HepG2 (cell line): ENCODE measurements at regions not wholly inside any gene's neighbourhood (a gene's known extent, or its start where the extent isn't known, plus 50 kb on each side); places are given as distances from the start of the nearest gene placed in this dataset.

Experiments
- ATAC-seq: fragments of 200-7000 bp; cut with Tn5 transposase; 3 replicates; pipeline ENCODE4 v1.9.1; 2020; ENCODE audit warnings: mild to moderate bottlenecking, moderate library complexity
- BruUV-seq: library from RNA; stranded (reverse); fragments of 400-500 nt; replicated peaks from 2 replicates; lab custom pipeline; 2021; lab: Mats Ljungman, UMichigan
- CTCF ChIA-PET: fragments of 300-600 bp; formaldehyde crosslinking; extraction: SDS; loops from one replicate; lab custom pipeline; 2021; ENCODE audit warnings: low total read pairs, inconsistent platforms, low intra/inter-chr PET ratio; lab: Yijun Ruan, JAX
- POLR2A ChIA-PET: fragments of 350-600 bp; sonication (Branson Sonifier 250); formaldehyde crosslinking; loops from one replicate; lab custom pipeline; 2020; ENCODE audit warnings: antibody characterized with exemption, inconsistent platforms; lab: Yijun Ruan, JAX
- DNase-seq: peaks from one replicate; pipeline ENCODE4 v3.0.0-alpha.2; 2015; ENCODE audit warnings: low spot score
- FAIRE-seq: peaks from 3 replicates; lab custom pipeline; 2011; peaks lifted over from hg19 to GRCh38; lab: Jason Lieb, UNC
- H2AFZ ChIP-seq: one replicate; pipeline ENCODE4 v1.6.1; 2011; ENCODE audit warnings: low read length, inconsistent platforms
- H3K27ac ChIP-seq: fragments of 300-600 bp; 3 replicates; pipeline ENCODE4 v1.8.0; 2011; ENCODE audit warnings: mixed run types, mild to moderate bottlenecking, mixed read lengths, low read length, inconsistent platforms; ENCODE audit not compliant: insufficient read depth; ENCODE audit errors: extremely low read length
- H3K27me3 ChIP-seq, 2 experiments: fragments of 200-600 bp in 1 of 2; 2 replicates in 1 of 2; 3 replicates in 1 of 2; pipeline versions ENCODE4 v1.6.0 to v1.8.0; 2011; ENCODE audit warnings: low read length in 2 of 2, mild to moderate bottlenecking in 2 of 2, moderate library complexity in 2 of 2, inconsistent platforms in 1 of 2; ENCODE audit not compliant: insufficient read depth in 2 of 2, control insufficient read depth in 1 of 2
- H3K36me3 ChIP-seq, 2 experiments: fragments of 200-600 bp in 1 of 2; replicated peaks in 1 of 2; 2 replicates in 1 of 2; 3 replicates in 1 of 2; pipeline versions ENCODE4 v1.5.1 to v1.8.0; 2011; ENCODE audit warnings: low read length in 2 of 2, inconsistent platforms in 1 of 2; ENCODE audit not compliant: insufficient read depth in 2 of 2, control insufficient read depth in 1 of 2
- H3K4me1 ChIP-seq: 2 replicates; pipeline ENCODE4 v1.5.1; 2012; ENCODE audit warnings: low read length, inconsistent platforms; ENCODE audit not compliant: insufficient read depth
- H3K4me2 ChIP-seq: 2 replicates; pipeline ENCODE4 v1.6.0; 2011; ENCODE audit warnings: low read depth, low read length, inconsistent platforms
- H3K4me3 ChIP-seq, 3 experiments: fragments of 200-600 bp in 1 of 3; sonication (generic), shearing (Covaris generic) in 1 of 3; replicated peaks in 1 of 3; 2 replicates each; pipeline ENCODE4 v1.5.1; 2011 to 2016; ENCODE audit warnings: low read length in 3 of 3, inconsistent platforms in 2 of 3, low read depth in 2 of 3, mild to moderate bottlenecking in 2 of 3, control low read depth in 1 of 3, mixed read lengths in 1 of 3; ENCODE audit not compliant: insufficient read depth in 1 of 3
- H3K79me2 ChIP-seq: one replicate; pipeline ENCODE4 v1.6.1; 2011; ENCODE audit warnings: low read length, inconsistent platforms; ENCODE audit not compliant: insufficient read depth
- H3K9ac ChIP-seq: 2 replicates; pipeline ENCODE4 v1.6.0; 2011; ENCODE audit warnings: mild to moderate bottlenecking, low read depth, low read length, inconsistent platforms; ENCODE audit not compliant: insufficient read depth
- H3K9me3 ChIP-seq: 2 replicates; pipeline ENCODE4 v1.5.1; 2012; ENCODE audit warnings: mild to moderate bottlenecking, low read length
- H4K20me1 ChIP-seq: 2 replicates; pipeline ENCODE4 v1.6.0; 2011; ENCODE audit warnings: inconsistent platforms, mild to moderate bottlenecking, low read length, moderate library complexity; ENCODE audit not compliant: insufficient read depth
- EED ChIP-seq: sonication (generic); formaldehyde crosslinking; IDR thresholded peaks from 2 replicates; pipeline ENCODE4 v1.5.0; 2020; ENCODE audit warnings: mild to moderate bottlenecking, missing genetic modification reagents
- ELF3 ChIP-seq: IDR thresholded peaks from 2 replicates; pipeline ENCODE4 v1.6.1; 2016; ENCODE audit warnings: missing genetic modification reagents, missing compliant biosample characterization
- FOXK1 ChIP-seq: sonication (generic); formaldehyde crosslinking; IDR thresholded peaks from 2 replicates; pipeline ENCODE4 v1.4.0; 2020; ENCODE audit warnings: low read depth, missing genetic modification reagents, borderline replicate concordance
- HHEX ChIP-seq: IDR thresholded peaks from 2 replicates; pipeline ENCODE4 v1.6.1; 2016; ENCODE audit warnings: control low read depth
- NCOA2 ChIP-seq: sonication (generic); formaldehyde crosslinking; IDR thresholded peaks from 2 replicates; pipeline ENCODE4 v1.8.0; 2022; ENCODE audit warnings: inconsistent platforms
- SOX13 ChIP-seq, 3 experiments: fragments of 450-650 bp in 1 of 3; sonication (generic) in 1 of 3; formaldehyde crosslinking in 1 of 3; IDR thresholded peaks in 2 of 3; conservative IDR thresholded peaks in 1 of 3; 2 replicates each; pipeline versions ENCODE4 v1.5.0 to v1.6.1; 2016 to 2020; ENCODE audit warnings: antibody characterized with exemption in 1 of 3, mild to moderate bottlenecking in 1 of 3, missing compliant biosample characterization in 1 of 3, missing genetic modification reagents in 1 of 3, moderate library complexity in 1 of 3
- ZFP36 ChIP-seq: fragments of 150-350 bp; IDR thresholded peaks from 2 replicates; pipeline ENCODE4 v1.6.1; 2018; ENCODE audit warnings: borderline replicate concordance, low read length, low read depth; ENCODE audit not compliant: partially characterized antibody
- ZMYM4 ChIP-seq: sonication (generic); formaldehyde crosslinking; IDR thresholded peaks from 2 replicates; pipeline ENCODE4 v1.8.1; 2023; ENCODE audit warnings: mild to moderate bottlenecking, missing genetic modification reagents
- WGBS: methylation state at CpG from one replicate; pipeline ENCODE4 v1.1.6; 2017; ENCODE audit warnings: low lambda C conversion rate; 5-methylcytosine and 5-hydroxymethylcytosine counted together
- in situ Hi-C: cut with HindIII; loops from 2 replicates; pipeline ENCODE4 v1.10.0; 2017; ENCODE audit warnings: low pct_unique_long_range_greater_than_20kb; ENCODE audit not compliant: extremely low pct_ligation_motif_present
- intact Hi-C: fragments of 100-400 bp; cut with micrococcal nuclease; formaldehyde crosslinking; loops from one replicate; pipeline ENCODE4 v1.10.0; 2022; ENCODE audit not compliant: unreplicated experiment
- TF ChIP-seq, protein P1 (sequence below): sonication (generic); formaldehyde crosslinking; IDR thresholded peaks from 2 replicates; pipeline ENCODE4 v1.5.1; 2020; ENCODE audit warnings: mild to moderate bottlenecking, missing genetic modification reagents, borderline replicate concordance
- TF ChIP-seq, protein P2 (sequence below): sonication (generic); formaldehyde crosslinking; IDR thresholded peaks from 2 replicates; pipeline ENCODE4 v1.5.0; 2020; ENCODE audit warnings: mild to moderate bottlenecking, missing genetic modification reagents
- TF ChIP-seq, protein P3 (sequence below): sonication (generic); formaldehyde crosslinking; IDR thresholded peaks from 2 replicates; pipeline ENCODE4 v1.8.1; 2023; ENCODE audit warnings: mild to moderate bottlenecking, missing genetic modification reagents
- TF ChIP-seq, protein P4 (sequence below): sonication (generic); formaldehyde crosslinking; IDR thresholded peaks from 2 replicates; pipeline ENCODE4 v1.9.0; 2021; ENCODE audit warnings: missing genetic modification reagents, mild to moderate bottlenecking, borderline replicate concordance

DNA sequence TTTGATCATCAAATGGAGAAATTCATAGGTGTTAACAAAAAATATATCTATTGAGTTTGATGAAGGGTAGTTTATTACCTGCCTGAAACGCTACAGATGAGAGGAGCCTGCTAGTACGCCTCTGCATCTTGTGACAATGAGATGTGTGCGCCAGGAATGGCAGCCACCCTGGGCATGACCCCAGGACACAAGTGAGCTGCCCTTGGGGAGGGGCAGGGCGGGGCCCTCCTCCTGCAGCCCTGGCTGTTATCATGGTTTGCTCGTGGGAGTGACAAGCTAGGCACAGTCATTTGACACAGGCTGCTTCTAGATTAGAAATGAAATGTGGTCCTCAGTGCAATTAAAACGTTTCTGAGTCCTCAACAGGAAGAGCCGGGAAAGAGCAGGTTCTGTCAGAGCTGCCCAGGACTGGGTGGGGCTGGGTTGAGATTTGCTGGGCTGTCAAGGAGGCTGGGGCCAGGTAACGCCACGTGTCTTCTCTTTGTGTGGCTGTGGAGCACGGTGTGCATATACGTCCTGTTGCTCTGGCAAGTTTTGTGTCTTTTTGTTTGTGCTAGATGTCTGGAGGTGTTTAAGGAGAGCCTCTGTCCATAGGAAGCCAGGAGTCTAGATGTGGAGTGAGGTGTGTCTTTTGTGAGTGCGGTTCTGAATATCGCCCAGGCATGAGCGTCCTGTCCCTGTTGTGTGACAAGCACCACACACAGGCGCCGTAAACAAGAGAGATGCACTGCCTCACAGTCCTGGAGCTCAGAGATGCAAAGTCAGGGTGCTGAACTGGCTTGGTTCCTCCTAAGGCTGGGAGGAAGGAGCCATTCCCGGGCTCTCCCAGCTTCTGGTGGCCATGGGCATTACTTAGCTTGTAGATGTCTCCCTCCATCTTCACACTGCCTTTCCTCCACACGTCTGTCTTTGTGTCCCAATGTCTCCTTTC lies 129.0 kb upstream of the IRX4 start:
- no peaks in the 10 kb centered on the region for H3K4me1 ChIP-seq
- H4K20me1 ChIP-seq = no peaks in the 10 kb centered on the region
- WGBS = 11% methylated on average over 9 of the region's 18 CpGs
- ChIA-PET POLR2A (no interaction called here), CTCF (no interaction called here)
- H3K4me3 ChIP-seq = no peak overlapping the region
- H3K9ac ChIP-seq = no peak overlapping the region
- FAIRE-seq = no peak
- no peaks in the 10 kb centered on the region for H3K79me2 ChIP-seq
- DNase-seq = no peak
- no TSS peak for BruUV-seq
- no peak overlapping the region for H3K27ac ChIP-seq
- H3K9me3 ChIP-seq = no peaks in the 10 kb centered on the region
- H3K4me2 ChIP-seq = no peak overlapping the region
- in situ Hi-C loops (loop anchor here (10.0 kb wide), 1 partner anchor 247 kb away; no protein-coding TSS in a partner anchor), intact Hi-C loops (no loop called here)
- no peak for ATAC-seq
- peaks cover 4 to 54% of the 10 kb centered on the region in 2 experiments; a peak in 3 of 5 replicates for H3K27me3 ChIP-seq
- H3K36me3 ChIP-seq = no peaks in the 10 kb centered on the region
- H2AFZ ChIP-seq = no peak overlapping the region
- TF ChIP-seq NCOA2 (CRISPR knock-in tag) (no peak), ZMYM4 (CRISPR knock-in tag) (no peak), FOXK1 (CRISPR knock-in tag) (no peak), HHEX (no peak), ELF3 (CRISPR knock-in tag) (no peak), ZFP36 (no peak), EED (no peak), SOX13 (IDR thresholded peaks at IDR 0.05) (no peak), SOX13 (CRISPR knock-in tag; conservative IDR thresholded peaks at IDR 0.05 in 1 of 2, IDR thresholded peaks at IDR 0.05 in 1 of 2) (no peak)
- TF ChIP-seq, protein P1, sequence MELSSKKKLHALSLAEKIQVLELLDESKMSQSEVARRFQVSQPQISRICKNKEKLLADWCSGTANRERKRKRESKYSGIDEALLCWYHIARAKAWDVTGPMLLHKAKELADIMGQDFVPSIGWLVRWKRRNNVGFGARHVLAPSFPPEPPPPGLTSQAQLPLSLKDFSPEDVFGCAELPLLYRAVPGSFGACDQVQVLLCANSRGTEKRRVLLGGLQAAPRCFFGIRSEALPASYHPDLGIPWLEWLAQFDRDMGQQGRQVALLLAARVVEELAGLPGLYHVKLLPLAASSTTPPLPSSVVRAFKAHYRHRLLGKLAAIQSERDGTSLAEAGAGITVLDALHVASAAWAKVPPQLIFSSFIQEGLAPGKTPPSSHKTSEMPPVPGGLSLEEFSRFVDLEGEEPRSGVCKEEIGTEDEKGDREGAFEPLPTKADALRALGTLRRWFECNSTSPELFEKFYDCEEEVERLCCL (CRISPR knock-in tag) = no peak
- TF ChIP-seq, protein P2, sequence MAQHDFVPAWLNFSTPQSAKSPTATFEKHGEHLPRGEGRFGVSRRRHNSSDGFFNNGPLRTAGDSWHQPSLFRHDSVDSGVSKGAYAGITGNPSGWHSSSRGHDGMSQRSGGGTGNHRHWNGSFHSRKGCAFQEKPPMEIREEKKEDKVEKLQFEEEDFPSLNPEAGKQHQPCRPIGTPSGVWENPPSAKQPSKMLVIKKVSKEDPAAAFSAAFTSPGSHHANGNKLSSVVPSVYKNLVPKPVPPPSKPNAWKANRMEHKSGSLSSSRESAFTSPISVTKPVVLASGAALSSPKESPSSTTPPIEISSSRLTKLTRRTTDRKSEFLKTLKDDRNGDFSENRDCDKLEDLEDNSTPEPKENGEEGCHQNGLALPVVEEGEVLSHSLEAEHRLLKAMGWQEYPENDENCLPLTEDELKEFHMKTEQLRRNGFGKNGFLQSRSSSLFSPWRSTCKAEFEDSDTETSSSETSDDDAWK (CRISPR knock-in tag) = no peak
- TF ChIP-seq, protein P3, sequence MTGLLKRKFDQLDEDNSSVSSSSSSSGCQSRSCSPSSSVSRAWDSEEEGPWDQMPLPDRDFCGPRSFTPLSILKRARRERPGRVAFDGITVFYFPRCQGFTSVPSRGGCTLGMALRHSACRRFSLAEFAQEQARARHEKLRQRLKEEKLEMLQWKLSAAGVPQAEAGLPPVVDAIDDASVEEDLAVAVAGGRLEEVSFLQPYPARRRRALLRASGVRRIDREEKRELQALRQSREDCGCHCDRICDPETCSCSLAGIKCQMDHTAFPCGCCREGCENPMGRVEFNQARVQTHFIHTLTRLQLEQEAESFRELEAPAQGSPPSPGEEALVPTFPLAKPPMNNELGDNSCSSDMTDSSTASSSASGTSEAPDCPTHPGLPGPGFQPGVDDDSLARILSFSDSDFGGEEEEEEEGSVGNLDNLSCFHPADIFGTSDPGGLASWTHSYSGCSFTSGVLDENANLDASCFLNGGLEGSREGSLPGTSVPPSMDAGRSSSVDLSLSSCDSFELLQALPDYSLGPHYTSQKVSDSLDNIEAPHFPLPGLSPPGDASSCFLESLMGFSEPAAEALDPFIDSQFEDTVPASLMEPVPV (CRISPR knock-in tag) = no peak
- TF ChIP-seq, protein P4, sequence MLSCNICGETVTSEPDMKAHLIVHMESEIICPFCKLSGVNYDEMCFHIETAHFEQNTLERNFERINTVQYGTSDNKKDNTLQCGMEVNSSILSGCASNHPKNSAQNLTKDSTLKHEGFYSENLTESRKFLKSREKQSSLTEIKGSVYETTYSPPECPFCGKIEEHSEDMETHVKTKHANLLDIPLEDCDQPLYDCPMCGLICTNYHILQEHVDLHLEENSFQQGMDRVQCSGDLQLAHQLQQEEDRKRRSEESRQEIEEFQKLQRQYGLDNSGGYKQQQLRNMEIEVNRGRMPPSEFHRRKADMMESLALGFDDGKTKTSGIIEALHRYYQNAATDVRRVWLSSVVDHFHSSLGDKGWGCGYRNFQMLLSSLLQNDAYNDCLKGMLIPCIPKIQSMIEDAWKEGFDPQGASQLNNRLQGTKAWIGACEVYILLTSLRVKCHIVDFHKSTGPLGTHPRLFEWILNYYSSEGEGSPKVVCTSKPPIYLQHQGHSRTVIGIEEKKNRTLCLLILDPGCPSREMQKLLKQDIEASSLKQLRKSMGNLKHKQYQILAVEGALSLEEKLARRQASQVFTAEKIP = no peak
